GM18909 (cell line): ENCODE measurements at regions not wholly inside any gene's neighbourhood (a gene's known extent, or its start where the extent isn't known, plus 50 kb on each side); places are given as distances from the start of the nearest gene placed in this dataset.

Source experiments
- ATAC-seq: cut with Tn5 transposase; IDR thresholded peaks from one replicate; pipeline ENCODE4 v1.9.1; 2021; ENCODE audit warnings: mild to moderate bottlenecking; ENCODE audit not compliant: unreplicated experiment, poor library complexity

- ATAC-seq: no peak
These were observed 87.4 kb upstream of the GK2 start for GRCh38 chr4:79495447-79495846.

- ATAC-seq: no peak
These were observed 84.1 kb upstream of the GK2 start for GRCh38 chr4:79492148-79492547.

GRCh38 chr4:79489506-79489905, 81.5 kb upstream of the GK2 start:
- ATAC-seq: no peak

GRCh38 chr4:79476196-79476595, 68.2 kb upstream of the GK2 start:
- no peak for ATAC-seq

GRCh38 chr4:79473439-79473724, 65.4 kb upstream of the GK2 start:
- no peak for ATAC-seq

- no peak for ATAC-seq
These were observed 64.8 kb upstream of the GK2 start for GRCh38 chr4:79472693-79473438.

GRCh38 chr4:79472036-79472435, 64.0 kb upstream of the GK2 start:
- no peak for ATAC-seq

- no peak for ATAC-seq
These were observed 63.3 kb upstream of the GK2 start for GRCh38 chr4:79471309-79471708.

GRCh38 chr4:79467246-79467932, 59.4 kb upstream of the GK2 start:
- no peak for ATAC-seq

GRCh38 chr4:79466621-79467020, 58.6 kb upstream of the GK2 start:
- no peak for ATAC-seq
